ENCODE measurements at regions not wholly inside any gene's neighbourhood (a gene's known extent, or its start where the extent isn't known, plus 50 kb on each side); places are given as distances from the start of the nearest gene placed in this dataset.

- peaks cover 3% of the 10 kb centered on the region for H3K27me3 Mint-ChIP-seq (ENCODE audit: low read depth)
- no peaks in the 10 kb centered on the region for H3K9me3 Mint-ChIP-seq
- peaks cover 5% of the 10 kb centered on the region for H3K4me1 Mint-ChIP-seq
- H3K27ac Mint-ChIP-seq, result no peak overlapping the region
- H3K4me3 Mint-ChIP-seq, result no peak overlapping the region
- H3K36me3 Mint-ChIP-seq (ENCODE audit: low read depth), result no peaks in the 10 kb centered on the region
- TF ChIP-seq CTCF (IDR thresholded peaks at IDR 0.05; ENCODE audit: unreplicated experiment in 3 of 3), result no peak
Measured at GRCh38 chr12:61521258-61521657, 738.9 kb upstream of the USP15 start.

GRCh38 chr12:61523276-61523992, 736.8 kb upstream of the USP15 start:
- Mint-ChIP-seq H3K27me3 (ENCODE audit: low read depth) (peaks cover 3% of the 10 kb centered on the region), H3K9me3 (no peaks in the 10 kb centered on the region), H3K27ac (no peak overlapping the region), H3K4me1 (peaks cover 5% of the 10 kb centered on the region), H3K36me3 (ENCODE audit: low read depth) (no peaks in the 10 kb centered on the region), H3K4me3 (no peak overlapping the region)
- no peak for TF ChIP-seq CTCF (IDR thresholded peaks at IDR 0.05; ENCODE audit: unreplicated experiment in 3 of 3)

GRCh38 chr12:61524851-61525250, 735.4 kb upstream of the USP15 start:
- Mint-ChIP-seq H3K9me3 (no peaks in the 10 kb centered on the region), H3K4me3 (no peak overlapping the region), H3K27me3 (ENCODE audit: low read depth) (peaks cover 3% of the 10 kb centered on the region), H3K4me1 (peaks cover 5% of the 10 kb centered on the region), H3K36me3 (ENCODE audit: low read depth) (no peaks in the 10 kb centered on the region), H3K27ac (no peak overlapping the region)
- TF ChIP-seq CTCF (IDR thresholded peaks at IDR 0.05; ENCODE audit: unreplicated experiment in 3 of 3), result no peak

- Mint-ChIP-seq H3K9me3 (no peaks in the 10 kb centered on the region), H3K4me3 (no peak overlapping the region), H3K36me3 (ENCODE audit: low read depth) (no peaks in the 10 kb centered on the region), H3K27me3 (ENCODE audit: low read depth) (peaks cover 2% of the 10 kb centered on the region), H3K27ac (no peak overlapping the region), H3K4me1 (peaks cover 5% of the 10 kb centered on the region)
- no peak for TF ChIP-seq CTCF (IDR thresholded peaks at IDR 0.05; ENCODE audit: unreplicated experiment in 3 of 3)
Measured at GRCh38 chr12:61525331-61525730, 734.9 kb upstream of the USP15 start.

- Mint-ChIP-seq H3K27ac (no peak overlapping the region), H3K9me3 (no peaks in the 10 kb centered on the region), H3K27me3 (ENCODE audit: low read depth) (no peaks in the 10 kb centered on the region), H3K4me1 (no peaks in the 10 kb centered on the region), H3K4me3 (no peak overlapping the region), H3K36me3 (ENCODE audit: low read depth) (no peaks in the 10 kb centered on the region)
- no peak for TF ChIP-seq CTCF (IDR thresholded peaks at IDR 0.05; ENCODE audit: unreplicated experiment in 3 of 3)
Measured at GRCh38 chr12:61530456-61530855, 729.7 kb upstream of the USP15 start.

GRCh38 chr12:61531195-61531594, 729.0 kb upstream of the USP15 start:
- H3K27ac Mint-ChIP-seq, result no peak overlapping the region
- H3K27me3 Mint-ChIP-seq (ENCODE audit: low read depth), result no peaks in the 10 kb centered on the region
- no peak for TF ChIP-seq CTCF (IDR thresholded peaks at IDR 0.05; ENCODE audit: unreplicated experiment in 3 of 3)
- no peak overlapping the region for H3K4me3 Mint-ChIP-seq
- no peaks in the 10 kb centered on the region for H3K4me1 Mint-ChIP-seq
- H3K9me3 Mint-ChIP-seq, result no peaks in the 10 kb centered on the region
- H3K36me3 Mint-ChIP-seq (ENCODE audit: low read depth), result no peaks in the 10 kb centered on the region

All from nephron (organoid).